ENCODE measurements at regions not wholly inside any gene's neighbourhood (a gene's known extent, or its start where the extent isn't known, plus 50 kb on each side); places are given as distances from the start of the nearest gene placed in this dataset.

GRCh38 chr7:79673969-79674368 is 220.5 kb upstream of the MAGI2 start:
- no peak for TF ChIP-seq RAD21 (IDR thresholded peaks at IDR 0.05; ENCODE audit: low read depth)
- TF ChIP-seq CEBPB (IDR thresholded peaks at IDR 0.05) = no peak
- TF ChIP-seq TAF1 (IDR thresholded peaks at IDR 0.05; ENCODE audit: low read depth) = no peak
- TF ChIP-seq FOXM1 (IDR thresholded peaks at IDR 0.05; ENCODE audit: borderline replicate concordance, low read depth) = no peak
- TF ChIP-seq EP300 (IDR thresholded peaks at IDR 0.05; ENCODE audit: borderline replicate concordance) = no peak
- TF ChIP-seq ZBTB7A (IDR thresholded peaks at IDR 0.05; ENCODE audit: low read depth) = no peak
- TF ChIP-seq REST (IDR thresholded peaks at IDR 0.05; ENCODE audit: low read depth) = no peak
- TF ChIP-seq TCF12 (IDR thresholded peaks at IDR 0.05; ENCODE audit: low read depth) = no peak
- no peak for TF ChIP-seq YY1 (IDR thresholded peaks at IDR 0.05; ENCODE audit: low read depth)
- no peak for TF ChIP-seq EGR1 (IDR thresholded peaks at IDR 0.05)
- no peak for TF ChIP-seq MAX (IDR thresholded peaks at IDR 0.05)
- TF ChIP-seq TEAD4 (IDR thresholded peaks at IDR 0.05) = no peak
- TF ChIP-seq NFIC (IDR thresholded peaks at IDR 0.05) = no peak
- TF ChIP-seq USF1 (IDR thresholded peaks at IDR 0.05) = no peak
- TF ChIP-seq CREB1 (IDR thresholded peaks at IDR 0.05; ENCODE audit: low read depth) = no peak

- TF ChIP-seq EGR1 (IDR thresholded peaks at IDR 0.05) (no peak), NFIC (IDR thresholded peaks at IDR 0.05) (no peak), TEAD4 (IDR thresholded peaks at IDR 0.05) (no peak), CEBPB (IDR thresholded peaks at IDR 0.05) (no peak), REST (IDR thresholded peaks at IDR 0.05; ENCODE audit: low read depth) (no peak), USF1 (IDR thresholded peaks at IDR 0.05) (no peak), FOXM1 (IDR thresholded peaks at IDR 0.05; ENCODE audit: borderline replicate concordance, low read depth) (no peak), TCF12 (IDR thresholded peaks at IDR 0.05; ENCODE audit: low read depth) (no peak), YY1 (IDR thresholded peaks at IDR 0.05; ENCODE audit: low read depth) (no peak), RAD21 (IDR thresholded peaks at IDR 0.05; ENCODE audit: low read depth) (no peak), ZBTB7A (IDR thresholded peaks at IDR 0.05; ENCODE audit: low read depth) (no peak), TAF1 (IDR thresholded peaks at IDR 0.05; ENCODE audit: low read depth) (no peak), EP300 (IDR thresholded peaks at IDR 0.05; ENCODE audit: borderline replicate concordance) (no peak), CREB1 (IDR thresholded peaks at IDR 0.05; ENCODE audit: low read depth) (no peak), MAX (IDR thresholded peaks at IDR 0.05) (no peak)
Measured at GRCh38 chr7:79673421-79673820, 220.0 kb upstream of the MAGI2 start.

GRCh38 chr7:79668292-79668691 is 214.8 kb upstream of the MAGI2 start:
- TF ChIP-seq REST (IDR thresholded peaks at IDR 0.05; ENCODE audit: low read depth) (no peak), MAX (IDR thresholded peaks at IDR 0.05) (no peak), YY1 (IDR thresholded peaks at IDR 0.05; ENCODE audit: low read depth) (no peak), NFIC (IDR thresholded peaks at IDR 0.05) (no peak), CREB1 (IDR thresholded peaks at IDR 0.05; ENCODE audit: low read depth) (no peak), EGR1 (IDR thresholded peaks at IDR 0.05) (no peak), EP300 (IDR thresholded peaks at IDR 0.05; ENCODE audit: borderline replicate concordance) (no peak), TCF12 (IDR thresholded peaks at IDR 0.05; ENCODE audit: low read depth) (no peak), CEBPB (IDR thresholded peaks at IDR 0.05) (no peak), TAF1 (IDR thresholded peaks at IDR 0.05; ENCODE audit: low read depth) (no peak)

- TF ChIP-seq FOXM1 (IDR thresholded peaks at IDR 0.05; ENCODE audit: borderline replicate concordance, low read depth) (no peak), USF1 (IDR thresholded peaks at IDR 0.05) (no peak), REST (IDR thresholded peaks at IDR 0.05; ENCODE audit: low read depth) (no peak), EP300 (IDR thresholded peaks at IDR 0.05; ENCODE audit: borderline replicate concordance) (no peak)
Measured at GRCh38 chr7:79666472-79666871, 213.0 kb upstream of the MAGI2 start.

Data from Ishikawa (cell line).